22Rv1 (cell line): ENCODE measurements at regions not wholly inside any gene's neighbourhood (a gene's known extent, or its start where the extent isn't known, plus 50 kb on each side); places are given as distances from the start of the nearest gene placed in this dataset.

ENCODE experiments used
- ZFX ChIP-seq: fragments of 450-650 bp; IDR thresholded peaks from 2 replicates; pipeline ENCODE4 v1.6.1; 2017; ENCODE audit warnings: antibody characterized with exemption, borderline replicate concordance
- TF ChIP-seq, protein P1 (sequence below): fragments of 450-650 bp; IDR thresholded peaks from 2 replicates; pipeline ENCODE4 v1.5.1; 2017; ENCODE audit warnings: mild to moderate bottlenecking

DNA sequence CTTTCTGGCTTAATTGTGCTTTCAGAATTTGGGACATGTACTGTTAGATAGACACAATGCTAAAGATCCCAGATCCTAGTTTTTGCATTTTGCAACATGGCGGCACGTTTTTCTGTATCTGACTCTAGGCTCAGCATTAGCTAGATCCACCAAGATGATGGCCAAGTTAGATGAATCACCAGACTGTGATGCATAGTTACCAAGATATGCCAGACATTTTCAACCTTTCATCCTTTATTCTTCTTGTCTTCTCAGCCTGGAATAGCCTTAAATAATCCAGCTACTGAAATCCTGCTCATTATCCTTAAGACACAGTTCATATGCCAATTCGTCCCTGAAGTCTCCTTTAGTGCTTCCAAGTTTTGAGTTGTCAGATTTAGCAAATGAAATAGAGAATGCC is 144.9 kb upstream of the CRY1 start:
- TF ChIP-seq, protein P1, sequence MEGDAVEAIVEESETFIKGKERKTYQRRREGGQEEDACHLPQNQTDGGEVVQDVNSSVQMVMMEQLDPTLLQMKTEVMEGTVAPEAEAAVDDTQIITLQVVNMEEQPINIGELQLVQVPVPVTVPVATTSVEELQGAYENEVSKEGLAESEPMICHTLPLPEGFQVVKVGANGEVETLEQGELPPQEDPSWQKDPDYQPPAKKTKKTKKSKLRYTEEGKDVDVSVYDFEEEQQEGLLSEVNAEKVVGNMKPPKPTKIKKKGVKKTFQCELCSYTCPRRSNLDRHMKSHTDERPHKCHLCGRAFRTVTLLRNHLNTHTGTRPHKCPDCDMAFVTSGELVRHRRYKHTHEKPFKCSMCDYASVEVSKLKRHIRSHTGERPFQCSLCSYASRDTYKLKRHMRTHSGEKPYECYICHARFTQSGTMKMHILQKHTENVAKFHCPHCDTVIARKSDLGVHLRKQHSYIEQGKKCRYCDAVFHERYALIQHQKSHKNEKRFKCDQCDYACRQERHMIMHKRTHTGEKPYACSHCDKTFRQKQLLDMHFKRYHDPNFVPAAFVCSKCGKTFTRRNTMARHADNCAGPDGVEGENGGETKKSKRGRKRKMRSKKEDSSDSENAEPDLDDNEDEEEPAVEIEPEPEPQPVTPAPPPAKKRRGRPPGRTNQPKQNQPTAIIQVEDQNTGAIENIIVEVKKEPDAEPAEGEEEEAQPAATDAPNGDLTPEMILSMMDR: no peak
- no peak for TF ChIP-seq ZFX
